GM12878 (cell line): ENCODE measurements at regions not wholly inside any gene's neighbourhood (a gene's known extent, or its start where the extent isn't known, plus 50 kb on each side); places are given as distances from the start of the nearest gene placed in this dataset.
"Not testable (repeated sequence)": the region's sequence is repeated elsewhere in the genome, so short reads cannot be mapped to it uniquely, and the experiment has no call there.

Experiments
- ATF3 ChIP-seq: IDR thresholded peaks from 2 replicates; pipeline ENCODE4 v1.6.1; 2011; ENCODE audit warnings: low read depth, mild to moderate bottlenecking, low read length, moderate library complexity, borderline replicate concordance; ENCODE audit errors: extremely low read depth
- CBX3 ChIP-seq: fragments of 200-600 bp; sonication (generic); IDR thresholded peaks from 2 replicates; pipeline ENCODE4 v1.6.1; 2016; ENCODE audit warnings: low read depth, borderline replicate concordance
- CTCF ChIP-seq, 3 experiments: IDR thresholded peaks in 2 of 3; conservative IDR thresholded peaks in 1 of 3; 2 replicates each; pipeline ENCODE4 v1.5.1; 2011; ENCODE audit warnings: low read depth in 3 of 3, low read length in 3 of 3, mild to moderate bottlenecking in 3 of 3, control low read depth in 2 of 3, moderate library complexity in 2 of 3, inconsistent platforms in 1 of 3, mixed read lengths in 1 of 3; ENCODE audit not compliant: control insufficient read depth in 2 of 3, insufficient read depth in 1 of 3; ENCODE audit errors: extremely low read depth in 1 of 3
- EZH2 ChIP-seq: IDR thresholded peaks from 2 replicates; pipeline ENCODE4 v1.6.1; 2012; ENCODE audit warnings: low read depth, mild to moderate bottlenecking, control low read depth, inconsistent platforms, low read length, borderline replicate concordance; ENCODE audit not compliant: control insufficient read depth
- GABPA ChIP-seq: IDR thresholded peaks from 2 replicates; pipeline ENCODE4 v1.6.1; 2014; ENCODE audit warnings: antibody characterized with exemption, low read depth, mild to moderate bottlenecking, inconsistent platforms
- MXI1 ChIP-seq: fragments of 150-350 bp; IDR thresholded peaks from 2 replicates; pipeline ENCODE4 v1.6.1; 2011; ENCODE audit warnings: low read depth, mild to moderate bottlenecking, inconsistent platforms, low read length, improper control_type of control experiment
- MYC ChIP-seq: IDR thresholded peaks from 2 replicates; pipeline ENCODE4 v1.6.1; 2011; ENCODE audit warnings: mild to moderate bottlenecking, low read length, moderate library complexity, inconsistent platforms; ENCODE audit not compliant: insufficient read depth, insufficient replicate concordance, insufficient read length, severe bottlenecking
- POLR2A ChIP-seq: IDR thresholded peaks from 2 replicates; pipeline ENCODE4 v1.6.1; 2011; ENCODE audit warnings: low read depth, mild to moderate bottlenecking, low read length
- RAD51 ChIP-seq: fragments of 450-650 bp; IDR thresholded peaks from 2 replicates; pipeline ENCODE4 v1.6.1; 2016; ENCODE audit warnings: moderate library complexity, mild to moderate bottlenecking, inconsistent platforms
- ZBTB33 ChIP-seq: fragments of 450-650 bp; IDR thresholded peaks from 2 replicates; pipeline ENCODE4 v1.6.1; 2017; ENCODE audit warnings: mild to moderate bottlenecking

DNA sequence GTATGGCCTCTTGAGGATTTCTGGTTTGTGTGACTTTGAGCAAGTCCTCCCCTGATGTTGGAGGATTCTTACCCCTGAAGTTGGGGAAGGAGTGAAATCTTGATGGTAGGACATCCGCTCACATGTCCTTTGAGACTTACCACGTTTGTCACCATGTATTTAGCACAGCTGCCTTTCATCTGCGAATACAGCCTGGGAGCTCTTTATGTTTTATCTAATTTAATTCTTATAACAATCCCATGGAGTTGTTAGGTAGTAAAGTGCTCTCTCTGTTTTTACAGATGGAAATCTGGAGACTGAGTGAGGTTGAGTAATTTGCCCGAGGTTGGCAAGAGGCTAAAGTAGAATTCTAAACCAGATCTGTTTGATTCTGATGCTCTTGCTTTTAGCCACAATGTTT is 154.9 kb upstream of the PLGLB2 start:
- TF ChIP-seq ATF3; RAD51; CBX3; MXI1; GABPA; ZBTB33; EZH2; MYC; POLR2A; CTCF (IDR thresholded peaks at IDR 0.05 in 2 of 3, conservative IDR thresholded peaks at IDR 0.05 in 1 of 3; ENCODE audit: control insufficient read depth in 2 of 3, extremely low read depth in 1 of 3, insufficient read depth in 1 of 3, low read depth in 3 of 3, low read length in 3 of 3): not testable (repeated sequence)
